Skeletal muscle cell (primary cell): ENCODE measurements at regions not wholly inside any gene's neighbourhood (a gene's known extent, or its start where the extent isn't known, plus 50 kb on each side); places are given as distances from the start of the nearest gene placed in this dataset.
A peak's percentile ranks its signal among the peaks of the same experiment; 100 is the strongest.

Source experiments
- DNase-seq: peaks from one replicate; pipeline ENCODE4 v3.0.0-alpha.2; 2010; ENCODE audit warnings: low read depth
- H3K4me3 ChIP-seq: 2 replicates; pipeline ENCODE4 v1.5.1; 2011; ENCODE audit warnings: low read depth, mild to moderate bottlenecking, control low read depth, low read length, moderate library complexity

DNA sequence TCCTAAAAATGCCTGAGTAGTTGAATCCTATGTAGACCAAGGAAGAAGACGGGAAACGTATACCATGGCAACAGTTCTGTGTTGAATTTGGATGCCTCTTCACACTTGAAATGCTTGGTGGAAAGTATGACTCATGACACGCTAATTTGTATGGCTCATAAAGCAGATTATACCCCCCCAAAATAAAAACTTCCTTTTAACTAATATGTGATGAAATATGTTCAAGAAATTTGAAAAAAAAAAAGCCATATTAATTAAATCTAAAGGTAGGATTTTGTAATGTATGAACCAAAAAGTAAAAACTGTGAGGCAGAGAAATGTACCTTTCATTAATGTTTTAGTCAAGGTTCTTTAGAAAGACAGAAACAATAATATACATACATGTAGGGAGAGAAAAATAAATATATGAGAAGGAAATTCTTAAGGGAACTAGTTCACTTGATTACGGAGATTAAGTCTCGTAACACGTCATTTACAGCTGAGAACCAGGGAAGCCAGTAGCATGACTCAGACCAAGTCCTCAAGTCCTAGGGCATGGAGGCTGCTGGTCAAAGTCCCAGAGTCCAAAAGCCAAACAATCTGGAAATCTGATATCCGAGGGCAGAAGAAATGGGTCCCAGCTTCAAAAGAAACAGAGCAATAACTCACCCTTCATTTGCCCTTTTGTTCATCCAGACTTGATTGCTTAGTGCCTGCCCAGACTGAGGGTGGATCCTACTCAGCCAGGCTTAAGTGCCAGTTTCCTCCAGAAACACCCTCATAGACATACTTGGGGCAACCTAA, 485.1 kb downstream of the SEMA3D start:
- H3K4me3 ChIP-seq = no peak overlapping the region
- DNase-seq = peak; percentile 76

DNA sequence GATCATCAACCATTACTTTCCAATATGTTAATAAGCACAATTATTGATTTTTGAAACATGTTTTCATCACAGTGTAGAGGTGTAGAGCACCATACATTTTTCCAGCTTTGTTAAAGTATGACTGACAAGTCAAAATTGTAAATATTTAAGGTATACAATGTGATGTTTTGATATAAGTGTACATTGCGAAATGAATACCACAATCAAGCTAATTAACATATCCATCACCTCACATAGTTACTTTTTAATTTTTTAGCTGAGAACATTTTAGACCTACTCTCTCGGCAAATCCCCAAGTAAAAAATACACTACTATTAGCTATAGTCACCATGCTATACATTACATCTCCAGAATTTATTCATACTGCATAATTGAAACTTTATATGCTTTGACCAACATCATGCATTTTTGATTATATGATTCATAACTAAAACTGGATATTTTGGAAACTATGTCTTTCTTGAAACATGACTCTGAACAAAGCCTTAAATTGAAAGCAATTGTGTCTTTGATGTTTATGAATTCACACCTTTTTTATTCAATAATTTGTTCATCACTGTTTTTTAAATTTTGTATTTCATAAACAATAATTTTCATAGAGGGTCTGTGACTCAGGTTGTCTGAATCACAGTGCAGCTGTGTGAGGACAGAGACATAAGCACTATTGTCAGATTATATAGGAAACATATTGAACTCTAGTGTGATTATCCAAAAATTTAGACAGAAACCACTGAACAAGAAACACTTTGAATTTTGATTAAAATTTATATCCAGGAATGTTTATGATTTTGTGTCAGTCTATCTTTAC, 486.1 kb downstream of the SEMA3D start:
- no peak for DNase-seq

DNA sequence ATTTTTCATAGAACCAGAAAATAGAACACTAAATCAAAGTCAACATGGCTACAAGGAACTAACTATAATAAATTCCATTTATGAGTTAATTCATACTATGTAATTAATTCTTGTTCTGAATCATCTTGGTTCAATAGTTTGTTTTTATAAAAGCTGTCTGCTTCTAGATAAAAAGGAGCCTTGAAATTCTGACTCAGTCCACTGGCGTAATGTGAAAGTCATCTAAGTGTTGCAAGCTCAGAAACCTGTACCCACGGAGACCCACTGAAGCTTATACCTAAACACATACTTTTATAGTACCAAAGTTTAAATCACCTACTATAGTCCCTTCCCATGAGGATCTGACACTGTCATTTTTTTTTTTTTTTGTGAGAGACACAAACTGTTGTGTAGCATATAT, 489.4 kb downstream of the SEMA3D start:
- no peak overlapping the region for H3K4me3 ChIP-seq
- peak; percentile 62 for DNase-seq

More for the DNA sequence above, 486.1 kb downstream of the SEMA3D start:
- no peak overlapping the region for H3K4me3 ChIP-seq

DNA sequence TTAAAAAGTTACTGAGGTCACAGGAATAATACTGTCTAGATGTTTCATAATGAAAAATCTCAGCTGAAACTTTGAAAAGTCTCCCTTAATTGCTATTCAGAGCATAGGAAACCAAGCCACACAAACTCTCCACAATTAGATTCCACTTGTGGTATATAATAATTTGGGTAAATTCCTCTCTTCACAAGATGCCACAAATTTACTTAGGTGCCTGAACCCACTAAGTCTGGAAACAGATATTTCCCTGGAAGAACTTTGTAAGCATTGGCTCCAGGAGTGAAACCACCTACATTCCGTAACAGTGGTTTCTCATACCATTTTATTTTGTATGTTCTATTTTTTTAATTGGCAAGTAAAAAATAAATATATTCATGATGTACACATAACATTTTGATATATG, 493.4 kb downstream of the SEMA3D start:
- H3K4me3 ChIP-seq = no peak overlapping the region
- no peak for DNase-seq

DNA sequence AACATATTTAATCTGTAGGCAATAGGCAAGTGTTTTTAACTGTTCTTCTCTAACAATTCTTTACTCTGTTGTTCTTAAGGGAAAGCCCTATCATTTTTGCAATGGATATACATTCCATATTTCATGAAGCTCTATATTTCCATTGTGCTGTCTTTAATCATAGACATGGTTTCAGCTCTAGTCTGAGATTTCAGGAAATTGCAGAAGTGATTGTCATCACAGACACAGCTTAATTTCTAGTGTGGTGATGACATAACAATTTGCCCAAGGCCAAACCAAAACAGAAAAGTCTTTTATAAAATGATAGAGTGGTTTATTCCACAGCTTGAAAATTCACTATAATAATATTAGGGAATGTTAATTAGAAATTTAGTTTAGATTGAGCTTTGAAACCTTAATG, 494.1 kb upstream of the SEMA3A start:
- DNase-seq = no peak
- no peak overlapping the region for H3K4me3 ChIP-seq

DNA sequence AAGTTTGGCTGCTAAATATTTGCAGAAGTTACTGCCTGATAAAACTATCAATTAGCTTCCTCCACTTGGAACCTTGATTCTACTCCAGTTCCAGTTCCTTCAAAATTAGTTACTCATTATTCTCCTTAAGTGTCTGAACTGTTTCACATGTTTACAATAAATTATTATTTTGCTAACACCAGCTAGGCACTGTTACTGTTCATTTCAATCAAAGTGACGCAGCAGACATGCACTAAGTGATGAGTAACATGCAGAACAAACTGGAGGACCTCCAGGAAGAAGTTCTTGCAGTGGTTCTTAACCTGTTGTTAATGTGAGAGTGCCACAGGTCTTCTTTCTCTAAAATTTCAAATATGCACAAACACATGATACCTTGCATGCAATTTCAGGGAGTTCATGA, 491.8 kb upstream of the SEMA3A start:
- no peak overlapping the region for H3K4me3 ChIP-seq
- DNase-seq = no peak

DNA sequence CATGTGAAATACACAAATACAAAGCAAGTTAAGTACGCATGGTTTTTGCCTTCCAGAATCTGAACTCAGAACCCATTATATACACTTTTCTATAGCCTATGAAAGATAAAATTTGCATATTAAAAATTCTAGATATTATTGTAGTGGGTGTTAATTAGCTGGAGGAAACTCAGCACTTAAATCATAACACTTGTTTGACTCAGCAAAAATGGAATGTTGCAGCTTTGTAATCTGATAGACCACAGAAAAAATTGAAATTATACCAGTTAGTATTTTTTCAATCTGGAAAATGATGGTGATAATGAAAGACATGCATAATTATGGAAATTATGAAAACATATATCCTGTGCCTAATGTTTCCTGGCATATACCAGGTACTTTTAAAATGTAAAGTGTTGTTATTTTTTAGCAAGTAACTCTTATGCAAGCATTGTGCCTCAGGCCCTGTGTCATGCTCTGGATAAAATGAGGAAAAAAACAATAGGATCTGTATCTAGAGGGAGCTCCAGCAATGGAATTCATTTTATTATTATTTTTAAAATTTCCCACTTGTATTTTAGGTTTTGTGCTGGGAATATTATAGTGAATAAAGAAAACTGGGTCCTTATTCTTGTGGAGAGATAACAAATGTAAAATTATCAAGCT, 490.4 kb upstream of the SEMA3A start:
- no peak overlapping the region for H3K4me3 ChIP-seq
- DNase-seq = no peak

DNA sequence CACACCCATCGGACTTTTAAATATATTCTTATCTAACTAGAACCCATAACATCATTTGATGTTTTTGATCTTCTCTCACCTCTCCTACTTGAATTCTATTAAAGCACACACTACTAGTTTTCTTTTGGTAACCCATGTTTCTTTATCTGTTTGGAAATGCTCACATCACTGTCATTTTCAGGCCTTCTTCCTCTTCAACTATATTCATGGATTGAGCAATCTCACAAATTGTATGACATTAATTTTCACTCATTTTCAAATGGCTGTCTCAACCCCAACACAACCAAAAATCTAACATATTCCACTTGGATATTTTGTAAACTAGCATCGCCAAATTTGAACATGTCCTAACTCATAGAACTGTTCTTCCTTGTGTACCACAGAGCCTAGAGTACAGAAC, 488.0 kb upstream of the SEMA3A start:
- H3K4me3 ChIP-seq = no peak overlapping the region
- DNase-seq = no peak

DNA sequence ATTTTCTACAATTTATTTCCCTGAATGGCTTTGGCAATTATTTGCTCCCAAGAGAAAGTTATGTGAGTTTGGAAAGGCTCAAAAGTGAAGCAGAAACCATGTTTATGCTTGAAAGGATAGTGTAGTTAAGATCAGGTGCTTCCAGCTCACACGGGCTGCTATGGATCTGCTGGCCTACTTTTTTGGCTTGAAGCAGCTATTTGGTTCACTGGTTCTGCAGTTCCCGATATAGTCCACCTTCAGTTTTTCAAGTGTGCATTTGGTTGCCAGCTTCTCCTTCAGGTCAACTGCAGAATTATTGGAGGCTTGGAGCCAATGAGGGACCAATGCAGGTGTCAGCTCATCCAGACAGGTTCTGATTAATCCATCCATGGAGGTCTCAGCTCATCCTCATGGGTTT, 484.3 kb upstream of the SEMA3A start:
- no peak overlapping the region for H3K4me3 ChIP-seq
- DNase-seq = no peak

DNA sequence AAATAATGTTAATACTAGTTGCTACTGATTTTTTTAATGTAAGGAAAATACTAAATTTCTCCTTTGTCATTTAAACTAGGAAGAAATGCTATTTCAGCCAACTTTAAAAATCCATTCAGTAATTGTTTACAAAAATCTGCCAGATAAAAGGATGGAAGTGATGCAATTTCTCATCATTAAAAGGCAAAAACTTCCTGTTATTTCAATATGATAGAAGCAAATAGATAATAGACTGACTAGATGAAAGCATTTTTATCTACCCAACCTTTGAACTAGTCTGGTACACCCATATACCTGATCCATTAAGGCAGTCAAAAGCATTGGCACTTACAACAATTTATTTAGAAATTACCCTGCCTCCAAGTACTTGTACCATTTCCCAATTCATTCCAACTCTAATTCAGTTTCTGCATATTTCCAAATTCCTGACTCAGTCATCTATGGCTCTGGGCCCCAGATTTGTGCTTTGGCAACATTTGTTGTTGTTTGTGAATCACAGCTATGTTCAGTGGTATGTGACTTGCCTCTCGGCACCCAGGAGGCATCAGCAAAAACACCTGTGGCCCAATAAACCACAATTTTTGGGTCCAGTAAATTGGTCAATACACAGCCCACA, 482.6 kb upstream of the SEMA3A start:
- no peak overlapping the region for H3K4me3 ChIP-seq
- DNase-seq = no peak

DNA sequence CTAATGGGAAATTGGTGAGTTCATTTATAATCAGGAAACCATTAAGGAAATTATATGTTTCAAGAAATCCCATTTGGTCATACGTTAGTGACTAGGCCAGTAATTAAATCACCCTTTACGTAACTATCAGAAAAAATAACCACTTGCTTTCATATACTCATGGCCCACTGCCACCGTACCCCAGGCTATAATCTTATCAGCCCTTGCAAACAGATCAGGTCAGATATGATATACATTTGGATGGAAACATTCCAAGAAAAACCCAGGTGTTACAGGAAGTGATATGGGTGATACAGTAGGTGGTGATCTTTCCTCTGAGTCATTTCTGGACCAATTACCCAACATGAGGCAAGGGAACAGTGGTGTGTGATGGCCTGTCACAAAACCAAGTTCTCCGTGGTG, 481.0 kb upstream of the SEMA3A start:
- no peak for DNase-seq

DNA sequence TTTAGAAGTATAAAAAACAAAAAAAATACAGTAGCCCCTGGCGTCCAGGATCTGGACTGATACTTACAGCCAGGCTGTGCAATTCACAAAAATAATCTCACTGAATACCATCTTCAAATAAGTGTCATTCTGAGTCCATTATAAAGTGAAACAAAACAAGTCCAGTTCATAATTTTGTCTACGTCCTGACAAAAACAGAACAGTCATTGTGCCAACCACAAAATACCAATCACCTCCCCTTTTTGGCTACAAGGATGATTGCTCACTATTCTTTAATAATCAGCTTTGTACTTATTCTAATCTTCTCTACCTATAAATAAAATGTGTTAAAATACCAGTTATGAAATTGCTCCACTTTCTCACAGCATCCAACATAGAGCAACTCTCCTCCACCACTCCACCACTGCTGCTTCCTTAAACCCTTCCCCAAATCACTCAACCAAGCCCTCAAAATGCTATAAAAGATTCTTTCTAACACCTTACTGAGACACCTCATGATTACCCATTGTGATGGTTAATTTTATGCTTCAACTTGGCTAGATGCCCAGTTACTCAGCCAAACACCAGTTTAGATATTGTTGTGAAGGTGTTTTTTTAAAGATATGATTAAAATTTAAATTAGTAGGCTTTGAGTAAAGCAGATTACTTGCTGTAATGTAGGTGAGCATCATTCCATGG, 479.8 kb upstream of the SEMA3A start:
- no peak for DNase-seq
- H3K4me3 ChIP-seq = no peak overlapping the region

More for the DNA sequence above, 481.0 kb upstream of the SEMA3A start:
- H3K4me3 ChIP-seq = no peak overlapping the region

DNA sequence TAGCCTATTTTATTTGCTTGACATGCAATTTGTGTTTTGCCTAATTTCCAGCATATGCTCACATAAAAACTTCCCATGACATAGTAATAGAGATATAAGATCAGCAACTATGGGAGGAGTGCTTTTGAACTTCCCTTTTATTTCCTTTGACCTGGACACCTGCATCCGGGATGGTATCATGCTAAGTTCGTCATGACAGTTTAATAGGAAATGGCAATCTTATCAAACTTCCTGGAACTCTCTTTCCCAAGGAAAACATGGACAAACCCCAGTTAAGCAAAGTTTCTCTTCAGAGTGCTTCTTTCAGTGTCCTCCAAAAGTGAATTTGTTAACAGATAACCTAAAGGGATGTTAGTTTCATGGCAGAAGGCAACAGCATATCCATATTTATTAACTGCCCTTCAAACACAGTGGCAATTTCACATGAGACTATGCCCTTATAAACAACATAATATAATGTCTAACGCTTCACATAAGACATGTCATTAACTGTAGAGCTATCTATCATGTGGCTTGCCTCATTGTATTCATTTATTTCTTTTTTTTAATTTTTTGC, 474.7 kb upstream of the SEMA3A start:
- no peak for DNase-seq
- no peak overlapping the region for H3K4me3 ChIP-seq

DNA sequence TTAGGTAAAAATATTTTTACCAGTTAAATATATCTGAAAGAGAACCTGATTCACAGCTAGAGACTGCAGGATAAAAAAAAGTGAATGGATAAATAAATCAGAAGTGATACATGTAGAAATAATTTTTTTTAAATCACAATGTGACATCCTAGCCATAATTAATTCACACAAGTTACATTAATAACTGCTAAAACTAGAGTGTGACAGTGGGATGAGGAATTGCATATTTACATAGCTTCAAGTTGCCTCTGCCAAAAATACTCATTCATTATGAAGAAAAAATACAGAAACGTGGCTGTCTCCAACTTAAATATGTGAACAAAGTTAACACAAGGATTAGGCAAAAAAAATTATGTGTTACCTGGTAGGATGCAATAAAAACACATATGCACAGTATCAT, 473.5 kb upstream of the SEMA3A start:
- DNase-seq = no peak
- no peak overlapping the region for H3K4me3 ChIP-seq

DNA sequence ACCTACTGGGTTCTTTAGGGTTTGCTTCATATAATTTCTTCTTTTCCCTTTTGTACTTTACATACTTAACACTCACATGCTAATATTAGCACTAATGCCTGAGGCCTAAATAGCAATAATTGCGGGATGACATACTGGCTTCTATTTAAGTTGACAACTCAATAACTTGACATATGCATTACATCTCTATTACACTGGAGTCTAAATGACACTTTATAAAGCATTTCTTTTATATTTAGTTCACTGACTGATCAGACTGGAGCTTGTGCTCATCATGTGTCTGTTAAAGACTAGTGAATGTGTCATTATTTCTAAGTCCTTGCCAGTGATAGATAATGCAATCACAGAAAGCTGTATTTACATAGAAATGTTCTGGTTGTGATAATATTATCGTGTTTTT, 472.1 kb upstream of the SEMA3A start:
- H3K4me3 ChIP-seq = no peak overlapping the region
- DNase-seq = no peak

DNA sequence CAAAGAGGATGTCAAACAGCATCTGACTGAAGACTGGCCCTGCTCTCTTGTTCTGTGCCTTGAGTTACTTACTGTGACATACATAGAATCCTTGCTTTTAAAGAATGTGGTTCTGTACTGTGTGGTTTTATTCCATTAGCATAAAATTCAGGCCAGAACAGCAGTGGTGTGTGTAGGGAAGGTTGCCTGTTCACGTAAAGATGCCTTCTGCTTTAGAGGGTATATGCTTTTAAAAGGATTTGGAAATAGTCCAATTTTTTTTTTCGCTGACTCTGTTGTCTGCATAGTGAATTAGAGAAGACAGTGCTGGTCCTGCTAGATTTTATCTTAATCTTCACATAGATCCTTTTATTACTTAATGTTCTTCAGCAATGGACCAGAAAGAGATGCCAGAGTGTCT, 470.8 kb upstream of the SEMA3A start:
- no peak for DNase-seq
- H3K4me3 ChIP-seq = no peak overlapping the region

DNA sequence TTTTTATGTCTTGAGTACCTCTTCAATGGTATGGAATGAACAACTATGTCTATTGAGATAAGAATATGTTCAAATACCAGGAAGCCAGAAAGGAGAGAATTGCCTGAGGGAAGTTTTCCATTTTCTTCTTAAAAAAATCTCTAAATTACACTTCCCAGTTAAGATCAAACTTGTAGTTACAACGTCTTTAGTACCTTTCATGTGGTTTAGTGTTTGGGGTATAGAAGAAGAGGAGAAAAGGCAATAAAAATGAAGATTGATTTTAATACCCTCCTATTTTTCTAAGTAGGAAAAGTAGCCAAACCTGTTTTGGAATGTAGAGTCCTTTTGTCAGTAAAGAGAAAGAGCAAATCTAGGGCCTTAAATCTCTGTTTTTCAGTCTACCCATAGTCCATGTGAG, 470.0 kb upstream of the SEMA3A start:
- H3K4me3 ChIP-seq = no peak overlapping the region
- no peak for DNase-seq

DNA sequence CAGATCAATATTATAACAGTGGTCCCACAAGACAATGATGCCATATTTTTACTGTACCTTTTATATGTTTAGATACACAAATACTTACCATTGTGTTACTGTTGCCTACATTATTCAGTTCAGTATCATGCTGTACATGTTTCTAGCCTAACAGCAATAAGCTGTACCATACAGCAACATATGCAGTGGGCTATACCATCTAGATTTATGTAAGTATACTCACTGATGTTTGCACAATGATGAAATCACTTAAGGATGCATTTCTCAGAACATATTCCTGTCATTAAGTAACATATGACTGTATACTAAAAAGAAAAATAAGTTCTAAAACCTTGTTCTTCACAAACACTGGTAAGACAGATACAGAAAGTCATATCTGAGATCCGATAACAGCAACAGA, 468.6 kb upstream of the SEMA3A start:
- H3K4me3 ChIP-seq = no peak overlapping the region

DNA sequence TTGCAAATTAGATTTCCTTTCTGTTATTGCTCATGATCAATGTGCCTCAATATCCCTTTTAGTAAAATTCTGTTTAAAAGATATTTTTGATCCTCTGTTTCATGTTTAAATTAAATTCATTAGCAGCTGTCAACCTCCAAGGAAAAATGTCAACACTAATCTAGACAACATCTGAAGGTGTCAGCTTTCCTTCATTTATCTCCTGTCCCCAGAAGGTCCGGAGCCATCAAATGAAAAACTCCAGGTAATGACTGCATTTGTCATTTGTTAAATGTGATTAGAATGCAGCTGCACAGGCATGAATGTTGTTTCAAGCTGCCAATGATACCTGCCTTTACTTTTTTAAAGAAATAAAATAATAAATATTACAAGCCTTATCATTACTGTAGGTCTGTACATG, 463.7 kb upstream of the SEMA3A start:
- H3K4me3 ChIP-seq = no peak overlapping the region

More for the DNA sequence above, 468.6 kb upstream of the SEMA3A start:
- no peak for DNase-seq

More for the DNA sequence above, 463.7 kb upstream of the SEMA3A start:
- DNase-seq = no peak
